Type B pancreatic cell (in vitro differentiated cells): ENCODE measurements at regions not wholly inside any gene's neighbourhood (a gene's known extent, or its start where the extent isn't known, plus 50 kb on each side); places are given as distances from the start of the nearest gene placed in this dataset.

Experiments used
- DNase-seq: peaks from one replicate; pipeline ENCODE4 v3.0.0; 2021; ENCODE audit warnings: mixed read lengths; ENCODE audit not compliant: unreplicated experiment; ENCODE audit errors: extremely low spot score
- H3K27ac Mint-ChIP-seq: 2 replicates; pipeline ENCODE4 v1.8.0; 2021; ENCODE audit warnings: mild to moderate bottlenecking, mixed read lengths
- H3K27me3 Mint-ChIP-seq: 2 replicates; pipeline ENCODE4 v1.8.0; 2021; ENCODE audit warnings: mixed read lengths
- H3K36me3 Mint-ChIP-seq: 2 replicates; pipeline ENCODE4 v1.8.0; 2021; ENCODE audit warnings: mixed read lengths
- H3K4me1 Mint-ChIP-seq: one replicate; pipeline ENCODE4 v1.8.0; 2021; ENCODE audit warnings: mixed read lengths; ENCODE audit not compliant: unreplicated experiment
- H3K4me3 Mint-ChIP-seq: 2 replicates; pipeline ENCODE4 v1.8.0; 2021; ENCODE audit warnings: mild to moderate bottlenecking, mixed read lengths
- H3K9me3 Mint-ChIP-seq: 2 replicates; pipeline ENCODE4 v1.8.0; 2021; ENCODE audit warnings: mixed read lengths
- CTCF ChIP-seq: fragments of 200-600 bp; sonication (generic); conservative IDR thresholded peaks from 2 replicates; pipeline ENCODE4 v1.5.0; 2021; ENCODE audit warnings: antibody characterized with exemption, mild to moderate bottlenecking

DNA sequence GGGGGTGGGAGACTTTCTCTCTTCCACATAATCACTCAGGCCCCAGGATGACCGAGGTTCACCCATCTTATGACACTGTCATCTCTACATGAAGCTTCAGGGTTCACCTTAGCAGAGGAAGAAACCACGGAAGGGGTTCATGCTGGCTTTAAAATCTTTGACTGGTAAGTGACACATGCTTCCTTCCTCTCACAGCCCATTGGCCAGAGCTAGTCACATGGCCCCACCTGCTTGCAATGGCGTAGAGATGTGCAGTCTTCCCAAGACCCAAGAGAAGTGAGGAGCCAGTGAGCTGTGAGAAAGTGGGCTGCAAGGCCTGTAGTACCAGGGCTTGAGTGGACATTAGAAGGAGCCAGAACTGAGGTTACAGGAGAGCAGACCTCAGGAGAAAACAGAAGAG lies 180.3 kb downstream of the AXIN2 start:
- TF ChIP-seq CTCF: no peak
- Mint-ChIP-seq H3K4me1 (peaks cover 5% of the 10 kb centered on the region), H3K27me3 (peaks cover 3% of the 10 kb centered on the region), H3K4me3 (no peak overlapping the region), H3K27ac (no peak overlapping the region), H3K36me3 (no peaks in the 10 kb centered on the region), H3K9me3 (peaks cover 5% of the 10 kb centered on the region)
- DNase-seq: no peak

DNA sequence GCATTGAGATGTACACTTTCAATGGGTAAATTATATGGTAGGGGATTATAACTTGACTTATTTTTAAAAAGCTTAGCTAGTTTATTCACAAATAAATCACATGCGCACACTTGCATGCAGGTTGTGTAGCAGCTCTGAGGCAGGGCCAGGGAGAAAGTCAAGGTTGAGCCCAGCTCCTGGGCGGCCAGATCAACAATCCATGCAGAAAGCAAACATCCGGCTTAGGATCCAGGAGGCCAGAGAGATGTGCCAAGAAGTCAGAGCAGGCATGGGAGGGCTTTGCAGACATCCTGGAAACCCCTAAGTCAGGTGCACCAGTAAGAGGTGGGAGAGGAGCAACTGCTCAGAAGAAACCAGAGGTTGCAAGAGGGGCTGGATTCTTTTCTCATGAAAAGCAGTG lies 186.5 kb downstream of the AXIN2 start:
- H3K36me3 Mint-ChIP-seq: no peaks in the 10 kb centered on the region
- no peak for DNase-seq
- no peak for TF ChIP-seq CTCF
- peaks cover 9% of the 10 kb centered on the region for H3K4me1 Mint-ChIP-seq
- H3K4me3 Mint-ChIP-seq: no peak overlapping the region
- no peaks in the 10 kb centered on the region for H3K27me3 Mint-ChIP-seq
- H3K27ac Mint-ChIP-seq: no peak overlapping the region
- no peaks in the 10 kb centered on the region for H3K9me3 Mint-ChIP-seq

DNA sequence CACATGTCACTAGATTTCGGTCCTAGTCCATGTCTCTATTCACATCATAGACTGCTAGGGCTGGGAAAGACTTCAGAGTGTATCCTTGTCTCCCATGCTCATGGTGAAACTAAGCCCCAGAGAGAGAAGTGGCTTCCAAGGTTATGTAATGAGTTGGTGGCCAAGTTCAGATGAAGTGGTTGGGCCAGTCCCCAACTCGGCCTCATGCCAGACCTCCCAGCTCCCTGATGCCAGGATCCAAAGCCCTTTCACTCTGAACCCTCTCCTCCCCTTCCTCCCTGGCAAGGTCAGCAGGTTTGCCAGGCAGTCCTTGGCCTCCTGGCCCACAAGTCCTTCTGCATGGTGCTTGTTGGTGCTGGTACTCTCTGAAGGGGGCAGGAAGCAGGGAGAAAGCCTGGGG lies 189.7 kb downstream of the AXIN2 start:
- Mint-ChIP-seq H3K36me3 (peaks cover under 1% of the 10 kb centered on the region), H3K27me3 (peaks cover 3% of the 10 kb centered on the region), H3K4me3 (no peak overlapping the region), H3K4me1 (peaks cover 4% of the 10 kb centered on the region), H3K9me3 (peaks cover 6% of the 10 kb centered on the region), H3K27ac (no peak overlapping the region)
- no peak for TF ChIP-seq CTCF
- DNase-seq: peak; percentile 52

GRCh38 chr17:65370669-65371131 lies 190.7 kb downstream of the AXIN2 start:
- DNase-seq: peak; percentile 59
- Mint-ChIP-seq H3K27ac (peak overlapping the region; percentile 43), H3K4me1 (peaks cover 4% of the 10 kb centered on the region), H3K4me3 (no peak overlapping the region), H3K36me3 (peaks cover 3% of the 10 kb centered on the region), H3K27me3 (peaks cover 3% of the 10 kb centered on the region), H3K9me3 (peaks cover 6% of the 10 kb centered on the region)
- no peak for TF ChIP-seq CTCF

DNA sequence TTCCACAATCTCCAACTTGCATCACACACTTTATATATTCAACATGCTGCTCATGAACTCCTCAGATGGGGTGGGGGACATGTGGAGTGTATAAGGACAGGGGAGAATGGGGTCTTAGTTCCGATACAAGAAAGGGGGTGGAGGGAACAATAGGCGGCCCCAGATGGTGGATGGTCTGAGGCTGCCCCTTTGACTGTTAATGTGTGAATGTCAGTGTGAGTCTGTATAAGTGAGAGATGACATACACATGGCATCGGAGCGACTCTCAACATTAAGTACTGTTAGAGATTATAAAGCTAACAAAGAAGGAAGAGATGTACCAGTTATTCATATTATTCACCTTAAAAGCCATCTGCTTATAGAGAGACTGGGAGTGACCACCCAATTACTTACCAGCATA lies 193.1 kb downstream of the AXIN2 start:
- Mint-ChIP-seq H3K9me3 (peaks cover 6% of the 10 kb centered on the region), H3K4me3 (no peak overlapping the region), H3K4me1 (peaks cover 14% of the 10 kb centered on the region), H3K27me3 (peaks cover 3% of the 10 kb centered on the region), H3K27ac (no peak overlapping the region), H3K36me3 (peaks cover 3% of the 10 kb centered on the region)
- peak; percentile 45 for DNase-seq
- TF ChIP-seq CTCF: no peak
